D721Med (cell line): ENCODE measurements at regions not wholly inside any gene's neighbourhood (a gene's known extent, or its start where the extent isn't known, plus 50 kb on each side); places are given as distances from the start of the nearest gene placed in this dataset.

Experiments
- DNase-seq: peaks from one replicate; pipeline ENCODE4 v3.0.0; 2011; ENCODE audit warnings: low spot score; ENCODE audit not compliant: insufficient read length
- FAIRE-seq: peaks from 2 replicates; lab custom pipeline; 2011; peaks lifted over from hg19 to GRCh38; lab: Jason Lieb, UNC
- CTCF ChIP-seq: IDR thresholded peaks from 2 replicates; pipeline ENCODE4 v1.5.1; 2012; ENCODE audit warnings: mild to moderate bottlenecking, control low read depth; ENCODE audit not compliant: insufficient read depth; ENCODE audit errors: missing control alignments

GRCh38 chr6:43871933-43872332 lies 101.9 kb downstream of the VEGFA start:
- no peak for DNase-seq
- no peak for TF ChIP-seq CTCF
- FAIRE-seq, result no peak

- TF ChIP-seq CTCF, result no peak
- no peak for FAIRE-seq
- DNase-seq, result no peak
Observed at GRCh38 chr6:43871284-43871683, 101.3 kb downstream of the VEGFA start.

- no peak for FAIRE-seq
- DNase-seq, result no peak
- no peak for TF ChIP-seq CTCF
Observed at GRCh38 chr6:43870660-43871061, 100.7 kb downstream of the VEGFA start.

- FAIRE-seq (no peak), DNase-seq (no peak)
- TF ChIP-seq CTCF, result no peak
Observed at GRCh38 chr6:43869792-43870659, 100.0 kb downstream of the VEGFA start.

GRCh38 chr6:43869079-43869710 lies 99.2 kb downstream of the VEGFA start:
- no peak for FAIRE-seq
- DNase-seq, result no peak
- TF ChIP-seq CTCF, result no peak

- FAIRE-seq (no peak), DNase-seq (no peak)
- TF ChIP-seq CTCF, result no peak
Observed at GRCh38 chr6:43868467-43868866, 98.5 kb downstream of the VEGFA start.

- TF ChIP-seq CTCF, result no peak
- FAIRE-seq (no peak), DNase-seq (no peak)
Observed at GRCh38 chr6:43867996-43868395, 98.0 kb downstream of the VEGFA start.
